ENCODE measurements at regions not wholly inside any gene's neighbourhood (a gene's known extent, or its start where the extent isn't known, plus 50 kb on each side); places are given as distances from the start of the nearest gene placed in this dataset.
A peak's percentile ranks its signal among the peaks of the same experiment; 100 is the strongest.

DNA sequence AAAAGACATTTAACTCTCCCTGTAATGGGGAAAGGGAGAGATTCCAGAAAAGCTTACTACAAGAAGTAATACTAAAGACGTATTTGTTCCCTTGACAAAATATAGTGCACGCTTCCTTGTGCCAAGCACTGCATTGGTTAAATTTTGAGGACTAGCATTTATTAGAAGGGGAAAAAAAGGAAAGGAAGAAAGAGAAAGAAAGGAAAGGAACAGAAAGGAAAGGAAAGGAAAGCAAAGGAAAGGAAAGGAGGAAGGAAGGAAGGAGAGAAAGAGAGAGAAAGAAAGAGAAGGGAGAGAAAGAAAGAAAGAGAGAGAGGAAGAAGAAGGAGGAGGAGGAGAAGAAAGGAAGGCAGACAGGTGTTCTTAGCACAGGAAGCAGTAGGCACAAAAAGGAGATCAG lies 110.1 kb upstream of the CDH6 start:
- TF ChIP-seq EGR1 (IDR thresholded peaks at IDR 0.05) (no peak), TEAD4 (IDR thresholded peaks at IDR 0.05) (no peak), NFIC (IDR thresholded peaks at IDR 0.05) (no peak)

- TF ChIP-seq CREB1 (IDR thresholded peaks at IDR 0.05; ENCODE audit: low read depth), result no peak
- no peak for TF ChIP-seq NFIC (IDR thresholded peaks at IDR 0.05)
- TF ChIP-seq FOXM1 (IDR thresholded peaks at IDR 0.05; ENCODE audit: borderline replicate concordance, low read depth), result no peak
- TF ChIP-seq REST (IDR thresholded peaks at IDR 0.05; ENCODE audit: low read depth), result no peak
- TF ChIP-seq ZBTB7A (IDR thresholded peaks at IDR 0.05; ENCODE audit: low read depth), result no peak
- TF ChIP-seq TAF1 (IDR thresholded peaks at IDR 0.05; ENCODE audit: low read depth), result no peak
- TF ChIP-seq RAD21 (IDR thresholded peaks at IDR 0.05; ENCODE audit: low read depth), result no peak
- no peak for TF ChIP-seq EGR1 (IDR thresholded peaks at IDR 0.05)
- TF ChIP-seq TCF12 (IDR thresholded peaks at IDR 0.05; ENCODE audit: low read depth), result no peak
- TF ChIP-seq USF1 (IDR thresholded peaks at IDR 0.05), result no peak
- TF ChIP-seq, protein P1, sequence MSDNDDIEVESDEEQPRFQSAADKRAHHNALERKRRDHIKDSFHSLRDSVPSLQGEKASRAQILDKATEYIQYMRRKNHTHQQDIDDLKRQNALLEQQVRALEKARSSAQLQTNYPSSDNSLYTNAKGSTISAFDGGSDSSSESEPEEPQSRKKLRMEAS (IDR thresholded peaks at IDR 0.05), result no peak
- TF ChIP-seq EP300 (IDR thresholded peaks at IDR 0.05; ENCODE audit: borderline replicate concordance), result no peak
- no peak for TF ChIP-seq YY1 (IDR thresholded peaks at IDR 0.05; ENCODE audit: low read depth)
- no peak for TF ChIP-seq CEBPB (IDR thresholded peaks at IDR 0.05)
- no peak for TF ChIP-seq TEAD4 (IDR thresholded peaks at IDR 0.05)
Observed at GRCh38 chr5:31079668-31080067, 113.8 kb upstream of the CDH6 start.

GRCh38 chr5:31078956-31079355 lies 114.5 kb upstream of the CDH6 start:
- TF ChIP-seq YY1 (IDR thresholded peaks at IDR 0.05; ENCODE audit: low read depth) (no peak), REST (IDR thresholded peaks at IDR 0.05; ENCODE audit: low read depth) (no peak), CEBPB (IDR thresholded peaks at IDR 0.05) (no peak), RAD21 (IDR thresholded peaks at IDR 0.05; ENCODE audit: low read depth) (no peak), NFIC (IDR thresholded peaks at IDR 0.05) (no peak)

DNA sequence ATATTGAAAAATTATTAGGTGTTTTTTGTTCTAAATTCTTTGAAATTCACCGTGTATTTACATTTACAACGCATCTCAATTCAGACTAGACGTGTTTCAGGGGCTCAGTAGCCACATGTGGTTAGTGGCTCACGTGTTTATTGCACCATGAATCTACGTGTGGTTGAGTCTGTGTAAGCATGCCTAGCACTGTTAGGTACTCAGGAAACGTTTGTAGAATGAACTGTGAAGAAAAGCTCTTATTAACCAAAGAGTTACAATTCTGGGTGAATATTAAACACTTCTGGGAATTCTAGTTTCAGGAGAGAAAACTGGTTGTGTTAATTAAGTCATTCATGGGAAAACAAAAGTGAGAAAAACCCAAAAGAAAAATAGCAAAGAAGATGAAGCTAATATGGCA lies 117.5 kb upstream of the CDH6 start:
- TF ChIP-seq TEAD4 (IDR thresholded peaks at IDR 0.05), result no peak
- TF ChIP-seq USF1 (IDR thresholded peaks at IDR 0.05), result no peak
- TF ChIP-seq YY1 (IDR thresholded peaks at IDR 0.05; ENCODE audit: low read depth), result no peak
- TF ChIP-seq NFIC (IDR thresholded peaks at IDR 0.05), result no peak
- TF ChIP-seq RAD21 (IDR thresholded peaks at IDR 0.05; ENCODE audit: low read depth), result no peak
- TF ChIP-seq TCF12 (IDR thresholded peaks at IDR 0.05; ENCODE audit: low read depth), result no peak
- TF ChIP-seq CREB1 (IDR thresholded peaks at IDR 0.05; ENCODE audit: low read depth), result no peak
- no peak for TF ChIP-seq FOXM1 (IDR thresholded peaks at IDR 0.05; ENCODE audit: borderline replicate concordance, low read depth)
- no peak for TF ChIP-seq ZBTB7A (IDR thresholded peaks at IDR 0.05; ENCODE audit: low read depth)
- TF ChIP-seq CEBPB (IDR thresholded peaks at IDR 0.05), result no peak
- no peak for TF ChIP-seq EP300 (IDR thresholded peaks at IDR 0.05; ENCODE audit: borderline replicate concordance)
- TF ChIP-seq, protein P1 (IDR thresholded peaks at IDR 0.05), result no peak
- no peak for TF ChIP-seq REST (IDR thresholded peaks at IDR 0.05; ENCODE audit: low read depth)

DNA sequence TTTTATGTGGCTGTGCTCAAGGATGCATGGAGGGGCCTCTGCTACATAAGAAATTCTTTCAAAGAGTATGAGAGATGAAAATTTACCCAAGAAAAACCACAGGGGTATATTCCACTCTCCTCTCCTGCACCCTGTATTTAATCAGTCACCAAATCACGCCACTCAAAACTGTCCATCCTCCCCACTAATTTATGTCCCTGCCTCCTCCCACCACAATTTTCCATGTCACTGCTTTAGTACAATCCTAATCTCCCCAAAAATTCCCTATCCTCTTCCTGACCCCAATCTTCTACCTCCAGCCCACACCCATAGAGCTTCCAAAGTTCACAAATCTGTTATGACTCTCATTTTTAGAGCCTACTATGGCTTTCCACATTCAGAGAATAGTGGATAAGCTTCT lies 125.2 kb upstream of the CDH6 start:
- peak; percentile 57 for TF ChIP-seq TEAD4 (IDR thresholded peaks at IDR 0.05)
- TF ChIP-seq TAF1 (IDR thresholded peaks at IDR 0.05; ENCODE audit: low read depth), result no peak
- TF ChIP-seq EP300 (IDR thresholded peaks at IDR 0.05; ENCODE audit: borderline replicate concordance), result peak; percentile 86
- peak; percentile 71 for TF ChIP-seq FOXM1 (IDR thresholded peaks at IDR 0.05; ENCODE audit: borderline replicate concordance, low read depth)
- peak; percentile 42; the same call in 1 of the 2 replicates for TF ChIP-seq NFIC (IDR thresholded peaks at IDR 0.05)
- TF ChIP-seq TCF12 (IDR thresholded peaks at IDR 0.05; ENCODE audit: low read depth), result 0 out of 2 replicates have a peak, but pooled peaks have one; percentile 81
- TF ChIP-seq, protein P1 (IDR thresholded peaks at IDR 0.05), result no peak

Data from Ishikawa (cell line).